CD8-positive, alpha-beta memory T cell (primary cell): ENCODE measurements at regions not wholly inside any gene's neighbourhood (a gene's known extent, or its start where the extent isn't known, plus 50 kb on each side); places are given as distances from the start of the nearest gene placed in this dataset.

Experiments
- CTCF ChIA-PET: fragments of 350-600 bp; sonication (Branson Sonifier 250); formaldehyde crosslinking; loops from one replicate; lab custom pipeline; 2021; ENCODE audit warnings: antibody characterized with exemption; lab: Charles Lee
- POLR2A ChIA-PET: fragments of 350-600 bp; sonication (Branson Sonifier 250); formaldehyde crosslinking; loops from one replicate; lab custom pipeline; 2021; ENCODE audit warnings: antibody characterized with exemption; lab: Charles Lee
- DNase-seq, 5 donors: peaks; one replicate each; pipeline versions ENCODE4 v3.0.0 to v3.0.0-alpha.2; 2020 to 2022; ENCODE audit warnings: mixed read lengths in 1 of 5
- H3K27ac ChIP-seq: one replicate; pipeline ENCODE4 v1.7.0; 2013; ENCODE audit warnings: low read depth, mild to moderate bottlenecking, low read length, moderate library complexity
- H3K27me3 ChIP-seq: 2 replicates; pipeline ENCODE4 v1.7.0; 2013; ENCODE audit warnings: low read length, mild to moderate bottlenecking; ENCODE audit not compliant: insufficient read depth, poor library complexity, severe bottlenecking
- H3K36me3 ChIP-seq: 2 replicates; pipeline ENCODE4 v1.7.0; 2013; ENCODE audit warnings: mild to moderate bottlenecking, low read length, moderate library complexity; ENCODE audit not compliant: insufficient read depth
- H3K4me1 ChIP-seq: 2 replicates; pipeline ENCODE4 v1.7.0; 2013; ENCODE audit warnings: mild to moderate bottlenecking, low read length, moderate library complexity; ENCODE audit not compliant: insufficient read depth
- H3K4me3 ChIP-seq: 2 replicates; pipeline ENCODE4 v1.7.0; 2013; ENCODE audit warnings: mild to moderate bottlenecking, low read length
- H3K9me3 ChIP-seq: 2 replicates; pipeline ENCODE4 v1.7.0; 2013; ENCODE audit warnings: mild to moderate bottlenecking, low read length
- H3K27ac Mint-ChIP-seq, 8 donors: one replicate each; pipeline ENCODE4 v1.8.0; 2020 to 2021; ENCODE audit warnings: mixed read lengths in 8 of 8, mild to moderate bottlenecking in 6 of 8, inconsistent platforms in 3 of 8, moderate library complexity in 3 of 8
- H3K27me3 Mint-ChIP-seq, 2 donors: one replicate each; pipeline ENCODE4 v1.8.0; 2020 to 2021; ENCODE audit warnings: mixed read lengths in 2 of 2, mild to moderate bottlenecking in 1 of 2, moderate library complexity in 1 of 2
- H3K36me3 Mint-ChIP-seq, 3 donors: one replicate each; pipeline ENCODE4 v1.8.0; 2020 to 2021; ENCODE audit warnings: mixed read lengths in 3 of 3, inconsistent platforms in 1 of 3, mild to moderate bottlenecking in 1 of 3
- H3K4me1 Mint-ChIP-seq, 3 donors: one replicate each; pipeline ENCODE4 v1.8.0; 2020 to 2021; ENCODE audit warnings: mixed read lengths in 3 of 3, inconsistent platforms in 1 of 3, mild to moderate bottlenecking in 1 of 3
- H3K4me3 Mint-ChIP-seq, 7 donors: one replicate each; pipeline ENCODE4 v1.8.0; 2020 to 2021; ENCODE audit warnings: mixed read lengths in 7 of 7, mild to moderate bottlenecking in 6 of 7, moderate library complexity in 4 of 7, inconsistent platforms in 2 of 7
- H3K9me3 Mint-ChIP-seq, 5 donors: one replicate each; pipeline ENCODE4 v1.8.0; 2020 to 2022; ENCODE audit warnings: mixed read lengths in 5 of 5, mild to moderate bottlenecking in 3 of 5, moderate library complexity in 2 of 5, inconsistent platforms in 1 of 5

- ChIA-PET CTCF (no interaction called here), POLR2A (no interaction called here)
- no peak for DNase-seq
- Mint-ChIP-seq H3K27me3 (peaks cover 0 to 1% of the 10 kb centered on the region in 2 donors), H3K4me1 (no peaks in the 10 kb centered on the region), H3K4me3 (no peak overlapping the region), H3K9me3 (peaks cover 4 to 14% (median 5%) of the 10 kb centered on the region in 5 donors), H3K27ac (no peak overlapping the region), H3K36me3 (no peaks in the 10 kb centered on the region)
- Histone ChIP-seq H3K4me1 (no peaks in the 10 kb centered on the region), H3K27me3 (no peaks in the 10 kb centered on the region), H3K9me3 (no peaks in the 10 kb centered on the region), H3K27ac (no peak overlapping the region), H3K4me3 (no peak overlapping the region), H3K36me3 (no peaks in the 10 kb centered on the region)
Observed at GRCh38 chr1:177448652-177449357, 278.0 kb downstream of the BRINP2 start.

GRCh38 chr1:177448036-177448615 lies 277.4 kb downstream of the BRINP2 start:
- peaks cover 4 to 14% (median 5%) of the 10 kb centered on the region in 5 donors for H3K9me3 Mint-ChIP-seq
- ChIA-PET CTCF (no interaction called here), POLR2A (no interaction called here)
- H3K36me3 Mint-ChIP-seq: no peaks in the 10 kb centered on the region
- Histone ChIP-seq H3K9me3 (no peaks in the 10 kb centered on the region), H3K4me3 (no peak overlapping the region), H3K4me1 (no peaks in the 10 kb centered on the region), H3K36me3 (no peaks in the 10 kb centered on the region), H3K27me3 (no peaks in the 10 kb centered on the region), H3K27ac (no peak overlapping the region)
- no peaks in the 10 kb centered on the region for H3K4me1 Mint-ChIP-seq
- peaks cover 0 to 1% of the 10 kb centered on the region in 2 donors for H3K27me3 Mint-ChIP-seq
- H3K27ac Mint-ChIP-seq: no peak overlapping the region
- H3K4me3 Mint-ChIP-seq: no peak overlapping the region
- DNase-seq: no peak

DNA sequence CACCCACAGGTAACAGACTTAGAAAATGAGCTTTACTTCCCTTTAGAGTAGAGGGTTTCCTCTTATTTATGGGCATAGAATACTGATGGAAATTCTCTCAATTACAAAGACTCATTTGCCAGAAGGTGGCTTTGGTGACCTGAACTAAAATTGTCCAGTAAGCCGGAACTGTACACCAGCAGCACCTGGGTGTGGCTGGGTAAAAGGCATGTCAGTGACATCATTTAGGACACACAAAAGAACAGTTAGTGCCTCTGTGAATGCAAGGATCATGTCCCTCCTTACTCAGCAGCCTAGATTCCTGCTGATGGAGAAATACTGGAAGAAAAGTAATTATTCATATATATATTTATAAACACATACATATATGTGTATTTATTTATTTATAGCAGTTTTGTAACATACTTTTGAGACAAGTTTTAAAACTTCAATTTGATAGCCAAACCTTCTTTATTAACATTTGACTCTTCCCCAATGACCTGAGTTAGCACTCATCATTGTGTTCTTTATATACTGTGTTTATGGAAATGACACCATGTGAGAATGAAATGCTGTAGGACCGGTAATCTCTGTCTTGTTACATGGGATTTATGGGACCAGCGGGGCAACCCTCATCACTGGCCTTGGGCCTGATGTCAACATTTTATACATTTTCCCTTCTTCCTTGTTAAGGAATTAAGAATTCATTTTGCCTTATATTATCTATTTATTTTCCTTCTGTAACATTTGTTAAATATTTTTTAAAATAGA lies 274.4 kb downstream of the BRINP2 start:
- H3K4me3 ChIP-seq: no peak overlapping the region
- no peaks in the 10 kb centered on the region for H3K27me3 Mint-ChIP-seq
- H3K9me3 ChIP-seq: no peaks in the 10 kb centered on the region
- ChIA-PET CTCF (no interaction called here), POLR2A (no interaction called here)
- H3K36me3 ChIP-seq: no peaks in the 10 kb centered on the region
- H3K27ac ChIP-seq: no peak overlapping the region
- H3K4me1 Mint-ChIP-seq: no peaks in the 10 kb centered on the region
- no peaks in the 10 kb centered on the region for H3K27me3 ChIP-seq
- H3K36me3 Mint-ChIP-seq: no peaks in the 10 kb centered on the region
- H3K27ac Mint-ChIP-seq: no peak overlapping the region
- DNase-seq: no peak
- H3K9me3 Mint-ChIP-seq: peaks cover 1 to 12% (median 5%) of the 10 kb centered on the region in 5 donors
- no peak overlapping the region for H3K4me3 Mint-ChIP-seq
- H3K4me1 ChIP-seq: no peaks in the 10 kb centered on the region

GRCh38 chr1:177443003-177443402 lies 272.2 kb downstream of the BRINP2 start:
- Histone ChIP-seq H3K27me3 (no peaks in the 10 kb centered on the region), H3K9me3 (no peaks in the 10 kb centered on the region), H3K4me3 (no peak overlapping the region), H3K36me3 (no peaks in the 10 kb centered on the region), H3K27ac (no peak overlapping the region), H3K4me1 (no peaks in the 10 kb centered on the region)
- ChIA-PET POLR2A (no interaction called here), CTCF (no interaction called here)
- Mint-ChIP-seq H3K36me3 (no peaks in the 10 kb centered on the region), H3K27ac (no peak overlapping the region), H3K27me3 (no peaks in the 10 kb centered on the region), H3K4me1 (no peaks in the 10 kb centered on the region), H3K4me3 (no peak overlapping the region), H3K9me3 (peaks cover 2 to 12% (median 4%) of the 10 kb centered on the region in 5 donors)
- no peak for DNase-seq

DNA sequence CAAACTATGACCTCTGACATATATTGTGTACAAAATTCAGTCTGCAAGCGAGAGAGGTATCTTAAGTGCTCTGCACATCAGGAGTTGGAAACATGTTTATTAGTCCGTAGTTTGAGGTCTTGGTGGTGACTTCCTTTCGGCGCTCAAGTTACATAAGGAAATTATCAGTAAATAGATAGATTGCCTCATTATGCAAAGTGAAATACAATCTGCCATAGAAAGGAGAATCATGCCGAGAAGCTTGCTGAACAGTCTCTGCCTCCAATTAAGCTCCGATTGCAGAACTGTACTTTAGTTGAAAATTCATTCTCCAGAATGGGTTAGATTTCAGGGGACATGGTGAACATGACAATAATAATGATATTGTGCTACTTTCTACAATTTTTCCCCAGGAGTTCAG lies 271.8 kb downstream of the BRINP2 start:
- no peaks in the 10 kb centered on the region for H3K36me3 ChIP-seq

DNA sequence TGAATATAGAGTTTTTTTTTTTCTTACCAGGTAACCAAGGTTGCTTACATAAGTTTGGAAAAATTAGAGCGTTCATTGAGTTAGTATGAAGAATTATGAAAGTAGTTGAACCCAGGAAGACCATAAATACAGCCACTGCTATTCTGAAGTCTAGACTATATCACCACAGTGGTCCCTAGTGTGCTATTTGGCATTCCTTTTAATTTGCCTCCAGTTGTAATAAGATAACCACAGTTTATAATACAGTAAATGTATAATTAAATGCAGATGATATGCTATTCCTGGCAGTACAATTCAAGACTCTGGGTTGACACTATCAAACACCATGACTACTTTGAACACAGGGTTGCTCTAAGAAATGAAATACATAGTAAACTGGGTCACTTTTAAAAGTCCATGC lies 270.5 kb downstream of the BRINP2 start:
- no peaks in the 10 kb centered on the region for H3K4me1 ChIP-seq
- no peak overlapping the region for H3K27ac ChIP-seq
- no peak for DNase-seq
- H3K9me3 ChIP-seq: no peaks in the 10 kb centered on the region
- ChIA-PET CTCF (no interaction called here), POLR2A (no interaction called here)
- H3K4me3 ChIP-seq: no peak overlapping the region
- Mint-ChIP-seq H3K27ac (no peak overlapping the region), H3K36me3 (no peaks in the 10 kb centered on the region), H3K4me1 (no peaks in the 10 kb centered on the region), H3K4me3 (no peak overlapping the region), H3K9me3 (peaks cover 2 to 13% (median 4%) of the 10 kb centered on the region in 5 donors), H3K27me3 (no peaks in the 10 kb centered on the region)
- no peaks in the 10 kb centered on the region for H3K36me3 ChIP-seq
- H3K27me3 ChIP-seq: no peaks in the 10 kb centered on the region

More for the DNA sequence above, 271.8 kb downstream of the BRINP2 start:
- ChIA-PET POLR2A (no interaction called here), CTCF (no interaction called here)
- no peaks in the 10 kb centered on the region for H3K27me3 Mint-ChIP-seq
- no peak overlapping the region for H3K27ac Mint-ChIP-seq
- Histone ChIP-seq H3K9me3 (no peaks in the 10 kb centered on the region), H3K4me3 (no peak overlapping the region), H3K27ac (no peak overlapping the region), H3K4me1 (no peaks in the 10 kb centered on the region), H3K27me3 (no peaks in the 10 kb centered on the region)
- no peak for DNase-seq
- no peaks in the 10 kb centered on the region for H3K36me3 Mint-ChIP-seq
- H3K4me1 Mint-ChIP-seq: no peaks in the 10 kb centered on the region
- H3K9me3 Mint-ChIP-seq: peaks cover 2 to 10% (median 4%) of the 10 kb centered on the region in 5 donors
- H3K4me3 Mint-ChIP-seq: no peak overlapping the region

GRCh38 chr1:177440821-177441220 lies 270.1 kb downstream of the BRINP2 start:
- H3K27ac ChIP-seq: no peak overlapping the region
- no peaks in the 10 kb centered on the region for H3K9me3 ChIP-seq
- Mint-ChIP-seq H3K36me3 (no peaks in the 10 kb centered on the region), H3K9me3 (peaks cover 4 to 16% (median 5%) of the 10 kb centered on the region in 5 donors), H3K27me3 (no peaks in the 10 kb centered on the region), H3K4me1 (no peaks in the 10 kb centered on the region), H3K27ac (no peak overlapping the region), H3K4me3 (no peak overlapping the region)
- POLR2A ChIA-PET: no interaction called here
- no peaks in the 10 kb centered on the region for H3K36me3 ChIP-seq
- H3K4me1 ChIP-seq: no peaks in the 10 kb centered on the region
- H3K27me3 ChIP-seq: no peaks in the 10 kb centered on the region
- DNase-seq: no peak
- CTCF ChIA-PET: no interaction called here
- no peak overlapping the region for H3K4me3 ChIP-seq

DNA sequence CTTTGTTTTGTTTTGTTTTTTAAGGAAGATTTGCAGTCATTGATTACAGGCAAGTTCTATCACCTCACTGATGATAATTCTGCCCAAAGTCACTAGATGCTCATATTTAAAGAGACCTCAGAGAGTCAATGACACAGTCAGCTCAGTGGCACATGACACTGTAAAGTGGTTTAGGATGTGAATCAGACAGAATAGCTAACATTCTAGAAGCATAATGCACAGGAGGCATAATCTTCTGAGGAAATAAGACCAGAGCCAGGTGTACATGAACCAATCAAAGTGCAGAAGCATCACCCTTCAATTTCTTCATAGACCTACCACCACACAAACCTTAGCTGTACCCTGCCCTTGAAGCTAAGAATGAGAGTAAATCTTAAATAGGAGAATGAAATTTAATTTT lies 268.5 kb downstream of the BRINP2 start:
- CTCF ChIA-PET: no interaction called here
- peaks cover 0 to 2% (median 0%) of the 10 kb centered on the region in 3 donors for H3K36me3 Mint-ChIP-seq

More for the DNA sequence above, 268.5 kb downstream of the BRINP2 start:
- POLR2A ChIA-PET: no interaction called here
- Histone ChIP-seq H3K27ac (no peak overlapping the region), H3K9me3 (no peaks in the 10 kb centered on the region), H3K4me1 (no peaks in the 10 kb centered on the region), H3K36me3 (no peaks in the 10 kb centered on the region), H3K27me3 (no peaks in the 10 kb centered on the region), H3K4me3 (no peak overlapping the region)
- no peaks in the 10 kb centered on the region for H3K4me1 Mint-ChIP-seq
- H3K9me3 Mint-ChIP-seq: peaks cover 4 to 17% (median 6%) of the 10 kb centered on the region in 5 donors
- no peaks in the 10 kb centered on the region for H3K27me3 Mint-ChIP-seq
- no peak overlapping the region for H3K27ac Mint-ChIP-seq
- DNase-seq: no peak
- H3K4me3 Mint-ChIP-seq: no peak overlapping the region
